ENCODE measurements at regions not wholly inside any gene's neighbourhood (a gene's known extent, or its start where the extent isn't known, plus 50 kb on each side); places are given as distances from the start of the nearest gene placed in this dataset.

GRCh38 chr3:144556392-144556791 lies 584.8 kb downstream of the DIPK2A start:
- no peak overlapping the region for H3K4me3 Mint-ChIP-seq (ENCODE audit: low read depth, unreplicated experiment)
- intact Hi-C loops (cut with micrococcal nuclease; ENCODE audit: unreplicated experiment) = no loop called here
- no peaks in the 10 kb centered on the region for H3K36me3 Mint-ChIP-seq (ENCODE audit: insufficient read depth, unreplicated experiment)
- H3K4me1 Mint-ChIP-seq (ENCODE audit: low read depth, unreplicated experiment) = no peaks in the 10 kb centered on the region
- no peak for TF ChIP-seq CTCF (IDR thresholded peaks at IDR 0.05; ENCODE audit: unreplicated experiment)
- H3K9me3 Mint-ChIP-seq (ENCODE audit: low read depth, unreplicated experiment) = no peaks in the 10 kb centered on the region
- no TSS peak for BruUV-seq (replicated peaks)
- no peaks in the 10 kb centered on the region for H3K27me3 Mint-ChIP-seq (ENCODE audit: unreplicated experiment)
- DNase-seq = no peak
- H3K27ac Mint-ChIP-seq (ENCODE audit: unreplicated experiment) = no peak overlapping the region
- CTCF ChIA-PET = interaction anchor here (0.6 kb wide), 1 partner anchor 140 kb away, joined by 3 read pairs; no protein-coding TSS in a partner anchor

DNA sequence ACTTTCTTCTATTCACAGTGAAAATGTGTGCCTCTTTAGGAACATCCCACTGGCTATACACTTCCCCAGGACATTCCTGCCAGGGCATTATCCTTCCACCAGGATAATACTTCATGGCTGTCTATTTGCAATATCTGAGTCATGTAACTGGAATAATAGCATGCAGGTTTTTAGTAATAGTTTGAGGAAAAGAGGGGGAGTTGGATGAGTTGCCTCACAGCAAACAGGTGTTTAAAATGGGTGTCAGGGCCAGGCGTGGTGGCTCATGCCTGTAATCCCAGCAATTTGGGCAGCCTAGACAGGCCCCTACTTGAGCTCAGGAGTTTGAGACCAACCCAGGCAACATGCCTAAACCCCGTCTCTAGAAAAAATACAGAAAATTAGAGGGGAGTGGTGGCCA lies 585.9 kb downstream of the DIPK2A start:
- no peak for DNase-seq
- H3K27me3 Mint-ChIP-seq (ENCODE audit: unreplicated experiment) = no peaks in the 10 kb centered on the region
- H3K4me1 Mint-ChIP-seq (ENCODE audit: low read depth, unreplicated experiment) = no peaks in the 10 kb centered on the region
- H3K9me3 Mint-ChIP-seq (ENCODE audit: low read depth, unreplicated experiment) = no peaks in the 10 kb centered on the region
- no peak overlapping the region for H3K4me3 Mint-ChIP-seq (ENCODE audit: low read depth, unreplicated experiment)
- H3K27ac Mint-ChIP-seq (ENCODE audit: unreplicated experiment) = no peak overlapping the region
- H3K36me3 Mint-ChIP-seq (ENCODE audit: insufficient read depth, unreplicated experiment) = no peaks in the 10 kb centered on the region
- CTCF ChIA-PET = no interaction called here
- no peak for TF ChIP-seq CTCF (IDR thresholded peaks at IDR 0.05; ENCODE audit: unreplicated experiment)
- intact Hi-C loops (cut with micrococcal nuclease; ENCODE audit: unreplicated experiment) = no loop called here
- no TSS peak for BruUV-seq (replicated peaks)

GRCh38 chr3:144564011-144564410 lies 592.4 kb downstream of the DIPK2A start:
- BruUV-seq (replicated peaks) = no TSS peak
- Mint-ChIP-seq H3K4me1 (ENCODE audit: low read depth, unreplicated experiment) (no peaks in the 10 kb centered on the region), H3K27me3 (ENCODE audit: unreplicated experiment) (no peaks in the 10 kb centered on the region), H3K4me3 (ENCODE audit: low read depth, unreplicated experiment) (no peak overlapping the region), H3K36me3 (ENCODE audit: insufficient read depth, unreplicated experiment) (no peaks in the 10 kb centered on the region), H3K9me3 (ENCODE audit: low read depth, unreplicated experiment) (no peaks in the 10 kb centered on the region), H3K27ac (ENCODE audit: unreplicated experiment) (no peak overlapping the region)
- CTCF ChIA-PET = no interaction called here
- TF ChIP-seq CTCF (IDR thresholded peaks at IDR 0.05; ENCODE audit: unreplicated experiment) = no peak
- intact Hi-C loops (cut with micrococcal nuclease; ENCODE audit: unreplicated experiment) = no loop called here
- no peak for DNase-seq

- DNase-seq = no peak
- H3K27ac Mint-ChIP-seq (ENCODE audit: unreplicated experiment) = no peak overlapping the region
- no peaks in the 10 kb centered on the region for H3K27me3 Mint-ChIP-seq (ENCODE audit: unreplicated experiment)
- no peaks in the 10 kb centered on the region for H3K4me1 Mint-ChIP-seq (ENCODE audit: low read depth, unreplicated experiment)
- no peaks in the 10 kb centered on the region for H3K36me3 Mint-ChIP-seq (ENCODE audit: insufficient read depth, unreplicated experiment)
- intact Hi-C loops (cut with micrococcal nuclease; ENCODE audit: unreplicated experiment) = no loop called here
- no peaks in the 10 kb centered on the region for H3K9me3 Mint-ChIP-seq (ENCODE audit: low read depth, unreplicated experiment)
- BruUV-seq (replicated peaks) = no TSS peak
- CTCF ChIA-PET = no interaction called here
- H3K4me3 Mint-ChIP-seq (ENCODE audit: low read depth, unreplicated experiment) = no peak overlapping the region
- no peak for TF ChIP-seq CTCF (IDR thresholded peaks at IDR 0.05; ENCODE audit: unreplicated experiment)
These were observed 594.7 kb downstream of the DIPK2A start for GRCh38 chr3:144566320-144566719.

DNA sequence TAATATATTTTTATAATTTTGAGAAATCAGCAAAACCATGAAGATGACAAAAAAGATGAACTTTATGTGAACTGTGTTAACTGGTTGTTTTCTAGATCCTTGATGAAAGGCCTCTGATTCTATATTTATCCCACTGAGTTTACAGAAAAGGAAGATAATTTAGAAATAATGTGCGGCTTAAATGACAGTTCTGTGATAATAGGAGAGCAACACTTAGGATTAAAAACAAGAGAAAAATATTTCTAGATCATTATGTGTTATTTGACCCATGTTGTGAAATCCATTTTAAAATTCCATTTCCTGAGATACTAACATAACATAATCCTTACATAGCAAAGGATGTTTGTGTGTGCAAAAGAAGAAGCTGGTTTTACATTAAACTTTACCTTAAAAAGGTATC lies 598.0 kb downstream of the DIPK2A start:
- no TSS peak for BruUV-seq (replicated peaks)
- intact Hi-C loops (cut with micrococcal nuclease; ENCODE audit: unreplicated experiment) = no loop called here
- Mint-ChIP-seq H3K4me1 (ENCODE audit: low read depth, unreplicated experiment) (no peaks in the 10 kb centered on the region), H3K4me3 (ENCODE audit: low read depth, unreplicated experiment) (no peak overlapping the region), H3K36me3 (ENCODE audit: insufficient read depth, unreplicated experiment) (no peaks in the 10 kb centered on the region), H3K27me3 (ENCODE audit: unreplicated experiment) (no peaks in the 10 kb centered on the region), H3K27ac (ENCODE audit: unreplicated experiment) (no peak overlapping the region), H3K9me3 (ENCODE audit: low read depth, unreplicated experiment) (no peaks in the 10 kb centered on the region)
- DNase-seq = no peak
- TF ChIP-seq CTCF (IDR thresholded peaks at IDR 0.05; ENCODE audit: unreplicated experiment) = no peak
- CTCF ChIA-PET = no interaction called here

Measured in Calu3 (cell line).